Activated T-cell treated with anti-CD3 and anti-CD28 coated beads for 1 hour (primary cell): ENCODE measurements at regions not wholly inside any gene's neighbourhood (a gene's known extent, or its start where the extent isn't known, plus 50 kb on each side); places are given as distances from the start of the nearest gene placed in this dataset.

Experiments used
- DNase-seq: peaks from one replicate; pipeline ENCODE4 v3.0.0-alpha.2; 2020; ENCODE audit warnings: low read depth

DNA sequence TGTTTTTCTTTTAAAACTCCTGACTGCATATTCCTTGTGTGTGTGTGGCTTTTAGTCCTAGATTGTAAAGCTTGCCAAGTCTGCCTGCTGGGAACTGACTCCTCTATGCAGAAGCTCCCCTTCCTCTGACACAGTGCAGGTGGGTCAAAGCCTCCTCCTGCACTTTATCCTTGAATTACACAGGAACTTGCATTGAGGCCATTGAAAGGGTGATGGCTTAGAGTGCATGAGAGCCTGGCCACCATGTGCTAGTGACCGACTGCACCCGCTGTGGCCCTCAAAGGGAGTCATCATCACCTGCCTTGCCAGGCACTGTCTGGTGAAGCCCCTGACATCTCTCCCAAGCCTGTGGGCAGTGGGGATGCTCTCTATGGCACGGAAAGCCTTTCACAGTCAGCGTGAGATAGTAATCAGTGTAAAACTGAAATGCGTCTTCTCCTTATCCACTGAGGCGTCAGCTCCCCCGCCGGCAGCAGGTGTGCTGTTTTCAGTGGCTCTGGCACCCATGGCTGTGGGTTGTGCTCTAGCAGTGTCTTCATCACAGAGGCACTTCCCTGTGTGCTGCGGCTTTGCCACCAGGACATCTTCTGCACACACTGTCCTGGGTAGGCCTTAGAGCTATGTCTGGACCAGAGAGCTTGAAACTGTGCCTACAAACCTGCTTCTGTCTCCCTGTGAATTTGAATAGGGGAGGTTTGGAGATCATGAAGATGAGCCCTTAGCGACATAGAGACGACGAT lies 87.9 kb downstream of the THBS2 start:
- no peak for DNase-seq

GRCh38 chr6:169164986-169165385 lies 88.7 kb downstream of the THBS2 start:
- DNase-seq = no peak

- DNase-seq = no peak
Observed at GRCh38 chr6:169164451-169164850, 89.2 kb downstream of the THBS2 start.

DNA sequence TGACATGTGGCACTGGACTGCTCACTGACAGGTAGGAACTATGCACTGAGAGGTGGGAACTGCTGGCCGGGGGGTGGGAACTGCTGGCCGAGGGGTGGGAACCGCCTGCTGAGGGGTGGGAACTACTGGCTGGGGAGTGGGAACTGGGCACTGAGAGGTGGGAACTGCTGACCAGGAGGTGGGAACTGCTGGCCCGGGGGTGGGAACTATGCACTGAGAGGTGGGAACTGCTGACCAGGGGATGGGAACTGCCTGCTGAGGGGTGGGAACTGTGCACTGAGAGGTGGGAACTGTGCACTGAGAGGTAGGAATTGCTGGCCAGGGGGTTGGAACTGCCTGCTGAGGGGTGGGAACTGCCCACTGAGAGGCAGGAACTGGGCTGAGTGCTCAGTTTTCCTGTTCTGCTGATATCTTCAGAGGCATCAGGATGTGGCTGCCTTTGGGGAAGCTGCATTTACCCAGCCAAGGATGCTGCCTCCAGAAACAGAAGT lies 90.2 kb downstream of the THBS2 start:
- no peak for DNase-seq

DNA sequence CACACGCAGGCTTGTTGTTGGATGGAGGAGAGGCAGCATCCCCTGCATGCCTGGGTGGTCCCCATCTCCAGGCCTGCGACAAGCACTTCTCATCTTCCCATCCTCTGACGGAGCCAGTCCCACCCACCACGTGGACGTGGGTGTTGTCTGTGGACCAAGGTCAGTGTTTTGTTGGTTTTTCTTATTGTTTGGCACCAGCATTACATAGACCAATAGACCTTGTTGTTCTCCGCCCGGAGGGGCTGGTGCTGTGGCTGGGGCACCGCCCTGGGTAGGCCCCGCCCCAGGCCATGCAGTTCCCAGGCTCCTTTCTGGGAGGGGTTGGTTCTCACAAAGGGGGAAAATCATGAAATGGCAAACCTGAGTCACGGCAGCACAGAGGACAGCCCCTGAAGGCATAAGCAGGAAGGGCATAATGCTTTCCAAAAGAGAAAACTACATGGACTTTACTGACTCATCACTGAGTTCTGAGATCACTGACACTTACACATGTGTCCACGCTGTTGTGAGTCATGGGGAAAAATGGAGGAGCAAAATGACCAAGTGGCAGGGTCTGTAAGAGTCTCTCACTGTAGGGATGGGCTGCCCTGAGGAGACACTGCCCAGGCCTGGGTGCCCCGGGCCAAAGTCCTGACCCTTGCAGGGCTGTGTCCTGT lies 90.8 kb downstream of the THBS2 start:
- no peak for DNase-seq

- DNase-seq = no peak
Observed at GRCh38 chr6:169162249-169162648, 91.4 kb downstream of the THBS2 start.

DNA sequence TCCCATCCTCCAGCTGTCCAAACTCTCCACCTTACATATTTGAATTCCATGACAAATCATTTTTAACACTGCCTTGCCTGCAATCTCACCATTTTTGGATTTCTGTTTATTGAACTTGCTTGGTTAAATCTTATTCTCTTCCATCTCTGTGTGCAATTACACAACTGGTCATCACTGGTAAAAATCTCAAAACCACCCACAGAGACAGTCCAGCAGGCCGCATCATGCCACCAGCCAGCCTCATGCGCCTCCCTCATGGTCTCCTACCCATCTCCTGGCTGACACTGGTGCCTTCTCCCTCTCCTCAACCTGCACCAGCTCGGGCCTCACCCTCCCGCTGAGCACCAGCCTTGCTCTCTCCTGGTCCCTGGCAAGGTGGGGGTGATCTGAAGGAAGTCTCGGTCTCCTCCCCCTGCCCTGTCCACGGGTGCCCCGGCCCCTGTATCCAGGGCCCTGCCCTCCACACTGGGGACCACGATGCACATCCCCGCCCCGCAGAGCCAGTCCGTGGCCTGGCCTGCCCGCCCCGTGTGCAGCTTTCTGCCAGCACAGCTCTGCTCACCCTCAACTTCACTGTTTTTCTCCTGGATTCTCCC lies 92.0 kb downstream of the THBS2 start:
- no peak for DNase-seq

- DNase-seq = no peak
Observed at GRCh38 chr6:169160855-169161560, 92.6 kb downstream of the THBS2 start.

- DNase-seq = no peak
Observed at GRCh38 chr6:169160091-169160854, 93.4 kb downstream of the THBS2 start.

DNA sequence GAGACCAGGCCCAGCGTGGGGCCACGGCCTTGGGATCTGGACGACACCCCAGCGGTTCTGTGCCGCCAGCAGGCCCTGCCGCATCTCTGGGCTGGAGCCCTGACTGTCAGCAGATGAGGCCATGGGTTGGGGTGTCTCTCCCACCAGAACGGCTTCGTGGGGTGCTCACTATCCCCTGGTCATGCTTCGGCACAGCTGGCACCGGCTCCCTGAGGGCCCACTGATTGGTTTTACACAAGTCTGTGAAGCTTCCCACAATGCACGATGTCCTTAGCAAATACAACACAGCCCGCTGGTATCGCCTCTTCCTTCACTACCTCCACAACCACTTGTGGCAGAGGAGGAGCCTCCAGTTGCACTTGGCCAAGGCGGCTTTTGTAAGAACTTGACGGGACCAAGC lies 94.3 kb downstream of the THBS2 start:
- no peak for DNase-seq

DNA sequence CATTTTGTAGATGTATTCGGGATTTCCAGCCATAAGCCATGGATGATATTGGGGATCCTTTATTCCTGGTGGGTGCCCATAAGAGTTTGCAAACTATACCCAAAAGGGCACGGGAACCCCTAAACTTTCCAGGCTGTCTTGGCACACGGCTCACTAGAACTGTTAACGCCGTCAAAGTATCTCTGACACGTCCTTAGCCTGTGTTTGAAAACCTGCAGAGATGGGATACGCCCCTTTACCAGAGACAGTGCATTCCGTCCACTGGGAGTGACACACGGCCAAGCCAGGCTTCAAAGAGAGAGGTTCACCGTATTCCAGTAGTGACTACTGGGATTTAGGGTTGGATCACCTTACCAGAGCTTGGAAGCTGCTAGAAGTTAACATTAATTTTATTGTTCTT lies 95.0 kb downstream of the THBS2 start:
- no peak for DNase-seq

GRCh38 chr6:169158174-169158573 lies 95.5 kb downstream of the THBS2 start:
- no peak for DNase-seq

DNA sequence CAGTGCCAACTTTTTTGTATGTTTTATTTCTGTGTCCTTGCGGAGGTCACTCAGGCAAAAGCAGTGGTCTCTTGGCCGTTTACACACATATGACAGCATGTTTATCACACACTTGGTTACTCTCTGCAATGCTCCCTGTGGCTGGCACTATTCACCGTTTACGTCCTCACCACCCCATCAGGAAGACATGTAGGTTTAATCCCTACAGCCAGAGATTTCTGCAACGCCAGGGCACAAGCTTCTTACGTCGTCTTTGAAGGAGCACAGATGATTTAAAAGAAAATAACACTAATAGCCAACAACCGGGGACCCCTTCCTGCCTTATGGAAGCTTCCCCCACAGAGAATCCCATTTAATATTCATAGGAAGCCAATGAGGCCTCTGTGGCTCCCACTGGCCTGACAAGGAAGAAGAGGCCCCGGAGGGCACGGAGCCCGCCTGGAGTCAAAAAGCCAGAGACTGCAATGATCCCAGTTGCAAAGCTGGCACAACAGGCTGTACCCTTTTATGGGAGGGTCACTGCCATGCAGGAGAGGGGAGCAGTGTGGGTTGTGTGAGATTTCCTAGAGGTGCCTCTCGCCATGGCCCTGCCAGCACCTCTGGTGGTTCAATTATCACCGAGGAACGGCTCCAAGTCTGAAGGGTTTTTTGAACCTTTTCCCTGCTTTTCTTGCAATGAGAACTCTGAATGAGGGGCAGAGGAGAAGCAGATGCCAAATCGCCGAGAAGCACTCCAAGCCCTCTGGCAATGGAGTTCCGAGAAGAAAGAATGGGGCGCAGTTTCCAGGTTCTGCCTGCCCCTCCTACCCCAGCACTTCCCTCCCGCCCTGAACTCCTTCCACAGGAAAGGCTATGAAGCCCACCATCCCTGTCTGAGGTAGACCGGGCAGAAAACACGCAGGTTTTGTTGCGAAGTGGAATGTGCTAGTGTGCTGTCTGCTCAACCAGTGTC lies 96.2 kb downstream of the THBS2 start:
- DNase-seq = no peak

DNA sequence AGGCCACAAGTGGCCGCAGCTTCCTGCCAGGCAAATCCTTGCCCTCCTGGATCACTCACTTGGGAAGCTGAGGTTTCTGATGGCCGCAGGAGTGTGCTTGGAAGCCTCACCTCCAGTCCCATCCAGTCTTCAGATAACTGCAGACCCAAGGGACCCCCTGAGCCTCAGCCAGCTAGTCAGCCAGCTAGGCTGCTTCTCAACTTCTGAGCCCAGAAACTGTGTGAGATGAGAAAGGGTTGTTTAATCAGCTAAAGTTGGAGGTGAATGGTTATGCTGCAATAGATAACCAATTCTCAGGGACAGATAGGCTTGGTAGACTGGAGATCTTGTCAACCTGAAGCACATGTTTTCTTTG lies 96.9 kb downstream of the THBS2 start:
- DNase-seq = no peak

GRCh38 chr6:169156108-169156792 lies 97.4 kb downstream of the THBS2 start:
- DNase-seq = no peak

GRCh38 chr6:169155481-169155880 lies 98.2 kb downstream of the THBS2 start:
- no peak for DNase-seq

GRCh38 chr6:169153401-169153800 lies 100.2 kb downstream of the THBS2 start:
- no peak for DNase-seq

DNA sequence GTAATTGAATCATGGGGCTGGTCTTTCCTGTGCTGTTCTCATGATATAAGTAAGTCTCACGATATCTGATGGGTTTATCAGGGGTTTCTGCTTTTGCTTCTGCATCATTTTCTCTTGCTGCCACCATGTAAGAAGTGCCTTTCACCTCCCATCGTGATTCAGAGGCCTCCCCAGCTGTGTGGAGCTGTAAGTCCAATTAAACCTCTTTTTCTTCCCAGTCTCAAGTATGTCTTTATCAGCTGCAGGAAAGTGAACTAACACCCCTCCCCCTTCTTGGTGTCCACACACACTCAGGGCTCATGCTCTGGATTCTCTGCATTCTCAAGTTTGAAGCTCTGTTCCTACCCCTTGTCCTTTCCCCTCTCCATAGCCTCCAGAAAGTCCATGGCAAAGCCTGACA lies 107.1 kb downstream of the THBS2 start:
- no peak for DNase-seq

GRCh38 chr6:169145991-169146501 lies 107.6 kb downstream of the THBS2 start:
- DNase-seq = no peak

GRCh38 chr6:169145496-169145895 lies 108.2 kb downstream of the THBS2 start:
- DNase-seq = no peak
